Superior temporal gyrus (tissue), 1 donor: ENCODE measurements at regions not wholly inside any gene's neighbourhood (a gene's known extent, or its start where the extent isn't known, plus 50 kb on each side); places are given as distances from the start of the nearest gene placed in this dataset.
"Not testable (repeated sequence)": the region's sequence is repeated elsewhere in the genome, so short reads cannot be mapped to it uniquely, and the experiment has no call there.

ENCODE experiments used
- DNase-seq: peaks from one replicate; pipeline ENCODE4 v3.0.0-alpha.2; 2016; ENCODE audit errors: extremely low spot score

GRCh38 chr12:111248236-111249017 is 120.5 kb downstream of the PHETA1 start:
- DNase-seq = no peak

DNA sequence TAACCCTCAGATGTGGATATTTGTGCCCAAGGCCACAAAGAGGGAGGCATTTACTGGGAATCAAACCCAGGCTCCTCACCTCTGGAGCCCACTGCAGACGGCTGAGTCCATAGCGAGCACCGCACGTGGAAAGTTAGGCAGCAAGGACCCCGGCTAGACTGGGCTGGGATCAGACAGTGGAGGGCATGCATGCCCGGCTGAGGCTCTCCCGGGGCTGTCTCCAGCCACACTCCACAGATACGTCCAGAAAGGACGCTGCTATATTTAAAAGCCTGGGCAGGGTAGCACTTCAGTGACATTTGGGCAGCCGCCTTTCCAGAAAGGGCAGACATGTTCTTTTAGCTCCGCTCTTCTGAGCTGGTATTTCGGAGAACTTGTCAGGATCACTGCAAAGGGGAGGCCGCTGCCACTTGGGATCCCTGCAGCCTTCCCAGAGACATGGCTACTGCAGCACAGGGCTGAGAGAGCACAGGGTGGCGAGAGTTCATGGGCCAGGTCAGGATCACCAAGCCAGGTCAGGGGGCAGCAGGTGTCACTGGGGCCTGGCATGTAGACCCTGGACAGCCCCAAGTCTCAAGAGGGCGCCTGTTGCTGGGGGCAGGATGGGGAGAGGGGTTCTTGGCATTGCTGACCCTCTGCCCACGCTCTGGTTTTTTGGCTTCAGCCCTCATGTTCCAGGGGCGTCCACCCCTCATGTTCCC is 121.7 kb downstream of the PHETA1 start:
- no peak for DNase-seq

DNA sequence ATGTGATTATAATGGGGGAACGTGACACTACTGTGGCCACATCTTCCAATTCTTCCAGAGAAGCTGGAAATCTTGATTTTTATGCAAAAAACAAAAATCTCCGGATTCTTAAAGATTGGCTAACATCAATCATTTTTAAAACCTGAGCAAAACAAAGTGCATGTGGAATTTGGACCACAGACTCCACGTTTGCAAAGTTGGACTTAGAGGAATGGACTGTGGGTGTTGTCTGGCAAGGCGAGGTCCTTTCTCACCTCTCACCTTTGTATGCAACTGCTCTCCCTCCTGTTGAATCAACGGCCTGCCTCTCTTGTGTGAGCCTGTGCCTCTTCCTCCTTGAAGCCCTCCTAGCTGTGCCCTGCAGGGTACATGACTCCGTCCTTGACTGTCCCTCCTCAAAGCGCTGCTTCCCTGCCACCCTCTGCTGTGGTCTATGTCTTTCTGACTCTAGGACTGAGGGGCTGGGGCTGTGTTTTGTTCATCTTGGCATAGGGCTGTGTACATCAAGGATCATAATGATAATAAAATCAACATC is 122.4 kb downstream of the PHETA1 start:
- no peak for DNase-seq

DNA sequence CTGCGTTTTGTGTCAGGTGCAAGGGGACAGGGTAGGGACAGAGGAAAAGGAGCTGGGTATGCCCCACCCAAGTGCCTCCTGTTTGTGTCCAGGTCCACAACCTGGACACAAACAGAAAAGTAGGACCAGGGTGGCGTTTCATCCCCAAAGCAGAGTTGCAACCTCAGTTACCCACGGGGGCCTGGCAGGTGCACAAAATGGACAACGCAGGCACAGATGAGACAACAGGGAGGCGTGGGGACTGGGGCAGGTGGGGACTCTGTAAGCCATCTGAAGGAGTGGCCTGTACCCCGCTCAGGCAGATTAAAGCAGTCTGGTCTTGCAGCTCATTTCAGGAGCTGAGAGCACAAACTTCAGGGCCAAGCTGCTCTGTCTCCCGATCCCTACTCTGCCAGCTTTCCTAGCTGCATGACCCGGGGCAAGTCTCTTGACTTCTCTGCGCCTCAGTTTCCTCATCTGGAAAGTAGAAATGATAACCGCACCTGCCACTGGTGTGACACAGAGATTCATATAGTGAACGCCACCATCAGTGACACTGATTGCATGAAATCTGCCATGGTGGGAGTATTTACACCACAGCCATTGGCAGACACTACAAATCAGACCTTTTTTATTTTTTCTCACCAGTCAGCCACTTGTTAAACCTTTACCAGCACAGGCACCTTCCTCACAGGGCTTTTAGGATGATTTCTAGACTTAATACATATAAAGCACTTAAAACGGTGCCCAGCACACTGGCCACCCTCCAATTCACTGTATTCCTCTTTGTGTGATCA is 123.0 kb downstream of the PHETA1 start:
- DNase-seq = no peak

GRCh38 chr12:111244673-111245072 is 124.2 kb downstream of the PHETA1 start:
- DNase-seq = no peak

DNA sequence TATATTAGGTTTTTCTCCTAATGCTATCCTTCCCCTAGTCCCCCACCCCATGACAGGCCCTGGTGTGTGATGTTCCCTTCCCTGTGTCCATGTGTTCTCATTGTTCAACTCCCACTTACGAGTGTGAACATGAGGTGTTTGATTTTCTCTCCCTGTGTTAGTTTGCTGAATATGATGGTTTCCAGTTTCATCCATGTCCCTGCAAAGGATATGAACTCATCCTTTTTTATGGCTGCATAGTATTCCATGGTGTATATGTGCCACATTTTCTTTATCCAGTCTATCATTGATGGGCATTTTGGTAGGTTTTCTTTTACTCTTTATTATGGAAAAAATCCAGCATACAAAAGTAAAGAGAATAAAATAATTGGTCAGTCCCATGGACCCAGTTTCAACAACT is 126.1 kb downstream of the PHETA1 start:
- DNase-seq = not testable (repeated sequence)

GRCh38 chr12:111242184-111242583 is 126.7 kb downstream of the PHETA1 start:
- DNase-seq = no peak

- no peak for DNase-seq
Measured at GRCh38 chr12:111240374-111240773, 128.5 kb downstream of the PHETA1 start.

GRCh38 chr12:111239235-111239634 is 129.7 kb downstream of the PHETA1 start:
- DNase-seq = no peak

GRCh38 chr12:111238075-111238734 is 130.7 kb downstream of the PHETA1 start:
- DNase-seq = no peak

GRCh38 chr12:111234491-111234890 is 134.4 kb downstream of the PHETA1 start:
- not testable (repeated sequence) for DNase-seq

- no peak for DNase-seq
Measured at GRCh38 chr12:111233786-111234185, 135.1 kb downstream of the PHETA1 start.

DNA sequence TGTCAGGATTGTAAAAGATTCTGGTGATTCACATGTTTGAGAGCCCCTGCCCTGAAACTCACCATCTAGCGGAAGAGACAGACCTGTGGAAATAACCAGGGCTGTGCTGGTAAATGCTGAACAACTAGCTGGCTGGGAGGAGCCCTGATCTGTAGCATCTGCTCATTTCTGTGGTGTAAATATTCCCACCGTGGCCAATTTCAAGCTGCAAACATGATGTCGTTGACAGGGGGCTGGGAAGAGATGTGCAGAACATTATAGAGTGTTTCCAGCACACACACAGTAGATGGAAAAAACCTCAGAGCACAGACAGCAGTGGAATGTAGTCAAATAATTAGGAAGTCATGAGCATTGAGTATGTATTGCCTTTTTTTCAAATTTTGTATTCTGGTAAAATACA is 138.2 kb downstream of the PHETA1 start:
- DNase-seq = no peak

GRCh38 chr12:111228916-111229666 is 139.8 kb downstream of the PHETA1 start:
- no peak for DNase-seq

GRCh38 chr12:111227476-111228420 is 141.1 kb downstream of the PHETA1 start:
- DNase-seq = no peak

GRCh38 chr12:111226680-111227079 is 142.2 kb downstream of the PHETA1 start:
- no peak for DNase-seq

DNA sequence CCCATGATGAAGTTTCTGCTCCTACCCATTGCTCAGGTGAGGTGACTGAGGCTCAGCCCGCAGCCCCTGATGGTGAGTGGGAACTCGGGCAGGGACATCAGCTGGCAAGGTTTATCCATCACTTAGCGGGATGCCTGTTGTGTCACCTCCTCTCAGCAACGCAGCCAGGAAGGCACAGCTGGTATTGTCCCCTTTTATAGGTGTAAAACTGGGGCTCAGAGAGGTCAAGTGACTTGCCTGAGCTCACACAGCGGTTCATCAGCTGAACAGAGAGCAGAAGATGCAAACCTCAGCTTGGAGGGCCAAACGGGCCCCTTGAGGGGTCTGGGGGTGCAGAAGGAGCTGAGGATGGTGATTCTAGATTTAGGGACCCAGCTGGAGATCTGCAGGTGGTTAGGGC is 143.6 kb downstream of the PHETA1 start:
- no peak for DNase-seq

GRCh38 chr12:111224186-111225066 is 144.5 kb downstream of the PHETA1 start:
- DNase-seq = no peak

GRCh38 chr12:111222523-111222922 is 146.4 kb downstream of the PHETA1 start:
- no peak for DNase-seq
